ENCODE measurements at regions not wholly inside any gene's neighbourhood (a gene's known extent, or its start where the extent isn't known, plus 50 kb on each side); places are given as distances from the start of the nearest gene placed in this dataset.

GRCh38 chr7:45973725-45974532, 52.9 kb upstream of the IGFBP3 start:
- TF ChIP-seq CTCF (IDR thresholded peaks at IDR 0.05) (no peak), POLR2A (IDR thresholded peaks at IDR 0.05) (no peak)
